ENCODE measurements at regions not wholly inside any gene's neighbourhood (a gene's known extent, or its start where the extent isn't known, plus 50 kb on each side); places are given as distances from the start of the nearest gene placed in this dataset.

DNA sequence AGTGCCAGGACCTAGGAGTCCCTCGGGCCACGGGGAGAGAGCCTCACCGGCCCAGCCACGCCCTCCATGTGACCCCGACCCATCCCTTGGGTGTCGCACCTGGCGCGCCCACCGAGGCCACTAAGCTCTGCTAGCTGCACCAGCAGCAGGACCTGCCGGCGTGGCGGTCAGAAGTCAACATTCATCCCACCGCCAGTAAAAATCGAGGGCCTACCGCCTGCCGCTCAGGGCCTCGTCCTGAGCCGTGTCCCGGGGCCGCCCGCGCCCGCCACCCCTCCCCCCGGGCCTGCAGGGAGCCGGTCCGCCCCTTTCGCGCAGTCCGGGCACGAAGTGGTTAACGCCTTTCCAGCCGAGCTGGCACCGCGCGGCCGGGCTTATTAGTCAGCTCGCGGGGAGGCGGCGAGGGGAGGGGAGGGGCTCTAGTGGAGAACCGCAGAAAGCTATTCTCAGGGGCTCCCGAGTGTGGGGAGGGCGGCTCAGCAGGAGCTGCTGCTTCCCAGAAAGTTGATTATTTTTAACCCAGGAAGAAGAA lies 124.4 kb downstream of the C9orf50 start:
- Histone ChIP-seq H3K4me3 (ENCODE audit: low read length in 2 of 2) (peak overlapping the region; percentile 65 to 83), H3K9me3 (ENCODE audit: control insufficient read depth in 2 of 2, low read length in 2 of 2) (no peaks in the 10 kb centered on the region), H3K36me3 (ENCODE audit: control insufficient read depth in 2 of 2, insufficient read depth in 2 of 2, low read length in 2 of 2) (peaks cover 0 to 2% of the 10 kb centered on the region in 2 donors), H3K27ac (ENCODE audit: low read length) (peak overlapping the region; percentile 99), H3K27me3 (ENCODE audit: control insufficient read depth in 1 of 2, insufficient read depth in 2 of 2, low read length in 2 of 2) (no peaks in the 10 kb centered on the region), H3K4me1 (ENCODE audit: control insufficient read depth, insufficient read depth, low read length) (peaks cover 81% of the 10 kb centered on the region), H3K9ac (ENCODE audit: low read length in 2 of 2) (peak overlapping the region; percentile 92 to 94)

DNA sequence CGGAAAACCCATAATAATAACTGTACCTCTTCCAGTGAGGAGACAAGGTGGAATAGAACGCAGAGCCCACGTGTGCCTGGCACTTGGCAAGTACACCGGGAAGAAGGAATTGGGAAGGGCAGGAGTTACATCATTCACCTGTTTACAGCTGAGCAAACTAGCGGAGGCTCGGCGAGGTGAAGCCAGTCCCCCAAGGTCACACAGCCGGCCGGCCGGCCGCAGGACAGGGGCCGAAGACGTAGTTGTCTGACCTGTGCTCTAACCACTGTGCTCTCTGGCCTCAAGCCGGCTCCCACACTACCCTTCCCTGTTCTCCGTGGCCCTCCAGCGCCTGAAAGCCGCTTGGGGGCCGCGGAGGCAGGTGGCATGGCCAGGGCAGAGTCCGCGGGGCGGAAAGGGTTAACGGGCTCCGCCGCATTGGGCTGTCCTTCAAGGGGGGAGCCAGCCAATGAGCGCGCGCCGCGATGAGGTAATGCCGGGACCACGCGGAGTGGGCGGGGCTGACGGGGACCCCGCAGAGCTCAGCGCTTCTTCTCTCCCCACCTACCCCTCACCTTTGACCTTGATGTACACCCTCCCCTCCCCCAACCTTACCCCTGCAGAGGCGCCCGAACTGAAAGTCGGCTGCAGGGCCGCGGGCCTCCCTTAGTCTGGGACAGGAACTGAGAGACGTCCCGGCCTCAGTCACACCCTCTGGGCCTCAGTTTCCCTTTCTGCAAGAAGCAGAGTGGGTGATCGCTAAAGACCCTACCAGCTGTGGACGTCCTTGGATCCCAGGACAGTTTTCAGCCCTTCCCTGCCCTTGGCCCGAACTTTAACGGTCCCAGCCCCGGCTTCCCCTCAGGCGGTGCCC lies 125.1 kb downstream of the C9orf50 start:
- Histone ChIP-seq H3K4me3 (ENCODE audit: low read length in 2 of 2) (peak overlapping the region; percentile 65 to 83), H3K9me3 (ENCODE audit: control insufficient read depth in 2 of 2, low read length in 2 of 2) (no peaks in the 10 kb centered on the region), H3K27me3 (ENCODE audit: control insufficient read depth in 1 of 2, insufficient read depth in 2 of 2, low read length in 2 of 2) (no peaks in the 10 kb centered on the region), H3K36me3 (ENCODE audit: control insufficient read depth in 2 of 2, insufficient read depth in 2 of 2, low read length in 2 of 2) (peaks cover 0 to 2% of the 10 kb centered on the region in 2 donors), H3K9ac (ENCODE audit: low read length in 2 of 2) (peak overlapping the region; percentile 92 to 94), H3K27ac (ENCODE audit: low read length) (peak overlapping the region; percentile 99), H3K4me1 (ENCODE audit: control insufficient read depth, insufficient read depth, low read length) (peaks cover 82% of the 10 kb centered on the region)

DNA sequence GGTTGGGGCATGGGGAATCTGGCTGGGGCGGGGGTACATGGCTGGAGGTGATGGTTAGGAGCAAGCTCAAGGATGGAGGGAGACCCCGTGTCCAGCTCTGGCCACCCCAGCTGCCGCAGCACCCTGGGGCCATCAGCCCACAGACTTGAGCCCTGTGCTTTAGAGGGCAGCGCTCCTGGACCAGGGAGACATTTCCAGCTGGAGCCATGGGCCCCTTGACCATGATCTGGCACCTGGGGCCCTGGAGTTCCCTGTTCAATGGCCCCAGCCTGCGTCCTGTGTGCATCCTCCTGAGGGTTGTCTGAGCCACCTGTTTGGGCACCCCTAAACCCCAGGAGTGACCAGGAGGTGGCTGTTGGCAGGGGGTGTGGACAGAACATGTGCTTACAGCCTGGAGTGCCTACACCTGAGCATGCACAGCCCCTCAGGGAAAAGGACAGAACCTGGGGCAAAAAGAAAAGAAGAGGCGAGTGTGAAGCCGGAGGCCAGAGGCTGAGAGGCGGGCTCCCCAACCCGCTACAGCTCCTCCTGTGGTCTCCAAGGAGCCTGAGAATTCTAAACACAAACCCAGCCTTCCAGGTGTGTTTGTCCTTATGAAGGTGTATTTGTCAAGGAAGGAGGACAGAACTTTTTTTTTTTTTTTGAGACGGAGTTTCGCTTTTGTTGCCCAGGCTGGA lies 126.7 kb downstream of the C9orf50 start:
- H3K4me1 ChIP-seq (ENCODE audit: control insufficient read depth, insufficient read depth, low read length) = peaks cover 82% of the 10 kb centered on the region
- H3K27ac ChIP-seq (ENCODE audit: low read length) = peak overlapping the region; percentile 99

DNA sequence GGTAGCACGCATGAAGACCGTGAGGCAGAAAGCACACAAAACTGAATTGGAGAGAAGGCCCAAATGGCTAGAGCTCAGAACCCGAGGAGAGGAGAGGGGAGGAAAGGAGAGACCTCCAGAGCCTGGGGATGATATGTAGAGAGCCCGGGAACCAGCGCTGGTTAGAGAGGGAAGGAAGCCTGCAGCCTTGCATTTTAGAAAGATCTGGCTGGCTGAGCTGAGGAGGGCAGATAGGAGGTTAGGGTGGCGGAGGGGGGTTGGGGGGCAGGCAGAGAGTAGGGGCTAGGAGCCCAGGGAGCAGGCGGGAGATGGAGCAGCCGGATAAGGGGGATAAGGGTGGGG lies 127.2 kb downstream of the C9orf50 start:
- H3K27ac ChIP-seq (ENCODE audit: low read length) = peak overlapping the region; percentile 99
- peak overlapping the region in 1 of 2 donors; percentile 55 for H3K9ac ChIP-seq (ENCODE audit: low read length in 2 of 2)
- H3K27me3 ChIP-seq (ENCODE audit: control insufficient read depth in 1 of 2, insufficient read depth in 2 of 2, low read length in 2 of 2) = no peaks in the 10 kb centered on the region
- H3K4me1 ChIP-seq (ENCODE audit: control insufficient read depth, insufficient read depth, low read length) = peaks cover 80% of the 10 kb centered on the region
- no peak overlapping the region for H3K4me3 ChIP-seq (ENCODE audit: low read length in 2 of 2)
- peaks cover 0 to 2% of the 10 kb centered on the region in 2 donors for H3K36me3 ChIP-seq (ENCODE audit: control insufficient read depth in 2 of 2, insufficient read depth in 2 of 2, low read length in 2 of 2)
- no peaks in the 10 kb centered on the region for H3K9me3 ChIP-seq (ENCODE audit: control insufficient read depth in 2 of 2, low read length in 2 of 2)

More for the DNA sequence above, 126.7 kb downstream of the C9orf50 start:
- no peaks in the 10 kb centered on the region for H3K9me3 ChIP-seq (ENCODE audit: control insufficient read depth in 2 of 2, low read length in 2 of 2)
- no peaks in the 10 kb centered on the region for H3K27me3 ChIP-seq (ENCODE audit: control insufficient read depth in 1 of 2, insufficient read depth in 2 of 2, low read length in 2 of 2)
- no peak overlapping the region for H3K9ac ChIP-seq (ENCODE audit: low read length in 2 of 2)
- no peak overlapping the region for H3K4me3 ChIP-seq (ENCODE audit: low read length in 2 of 2)
- peaks cover 0 to 2% of the 10 kb centered on the region in 2 donors for H3K36me3 ChIP-seq (ENCODE audit: control insufficient read depth in 2 of 2, insufficient read depth in 2 of 2, low read length in 2 of 2)

DNA sequence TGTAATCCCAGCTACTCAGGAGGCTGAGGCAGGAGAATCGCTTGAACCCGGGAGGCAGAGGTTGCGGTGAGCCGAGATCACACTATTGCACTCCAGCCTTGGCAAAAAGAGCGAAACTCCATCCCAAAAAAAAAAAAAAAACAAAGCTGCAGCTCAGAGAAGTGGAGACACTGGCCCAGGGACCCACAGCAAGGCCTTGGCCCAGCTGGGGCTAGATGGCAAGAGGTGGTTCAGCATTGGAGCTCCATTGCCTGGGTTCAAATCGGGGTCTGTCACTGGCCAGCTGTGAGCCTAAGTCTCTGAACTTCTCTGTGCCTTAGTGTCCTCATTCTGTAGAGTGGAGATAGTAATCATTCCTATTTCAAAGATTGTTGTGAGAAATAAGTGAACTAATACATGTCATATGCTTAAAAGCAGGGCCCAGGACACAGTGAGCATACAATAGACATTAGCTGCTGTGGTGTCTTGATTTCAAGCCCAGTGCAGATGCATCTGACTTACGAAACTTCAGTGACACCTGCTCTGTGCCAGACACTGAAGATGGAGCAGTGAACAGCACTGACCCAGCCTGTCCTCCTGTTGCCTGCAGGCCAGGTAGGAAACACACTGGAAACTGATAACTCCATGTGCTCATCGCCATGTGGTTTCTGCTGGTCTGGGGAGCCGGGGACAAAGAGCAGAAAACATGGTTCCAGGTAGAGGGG lies 127.7 kb downstream of the C9orf50 start:
- peak overlapping the region; percentile 99 for H3K27ac ChIP-seq (ENCODE audit: low read length)
- H3K4me3 ChIP-seq (ENCODE audit: low read length in 2 of 2) = no peak overlapping the region
- H3K27me3 ChIP-seq (ENCODE audit: control insufficient read depth in 1 of 2, insufficient read depth in 2 of 2, low read length in 2 of 2) = no peaks in the 10 kb centered on the region
- H3K36me3 ChIP-seq (ENCODE audit: control insufficient read depth in 2 of 2, insufficient read depth in 2 of 2, low read length in 2 of 2) = peaks cover 0 to 2% of the 10 kb centered on the region in 2 donors
- H3K4me1 ChIP-seq (ENCODE audit: control insufficient read depth, insufficient read depth, low read length) = peaks cover 77% of the 10 kb centered on the region
- no peaks in the 10 kb centered on the region for H3K9me3 ChIP-seq (ENCODE audit: control insufficient read depth in 2 of 2, low read length in 2 of 2)
- peak overlapping the region in 1 of 2 donors; percentile 55 for H3K9ac ChIP-seq (ENCODE audit: low read length in 2 of 2)

DNA sequence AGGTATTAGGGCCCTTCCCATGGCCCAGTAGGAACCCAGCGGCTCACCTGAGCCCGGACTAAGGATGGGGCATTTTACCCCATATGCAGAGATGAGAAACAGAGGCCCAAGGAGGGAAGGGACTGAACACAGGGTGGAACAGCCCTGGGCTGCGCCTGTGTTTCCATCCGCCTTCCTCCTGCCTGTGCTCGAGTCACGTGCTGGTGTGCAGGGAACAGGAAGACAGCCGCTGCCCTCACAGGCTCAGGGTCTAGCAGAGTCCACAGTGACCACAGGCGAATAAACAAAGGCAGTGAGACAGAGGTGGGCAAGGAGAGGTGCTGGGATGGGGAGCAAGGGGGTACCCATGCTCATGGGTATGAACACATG lies 129.4 kb downstream of the C9orf50 start:
- H3K27me3 ChIP-seq (ENCODE audit: control insufficient read depth in 1 of 2, insufficient read depth in 2 of 2, low read length in 2 of 2) = no peaks in the 10 kb centered on the region
- peaks cover 0 to 2% of the 10 kb centered on the region in 2 donors for H3K36me3 ChIP-seq (ENCODE audit: control insufficient read depth in 2 of 2, insufficient read depth in 2 of 2, low read length in 2 of 2)
- H3K4me1 ChIP-seq (ENCODE audit: control insufficient read depth, insufficient read depth, low read length) = peaks cover 85% of the 10 kb centered on the region
- no peaks in the 10 kb centered on the region for H3K9me3 ChIP-seq (ENCODE audit: control insufficient read depth in 2 of 2, low read length in 2 of 2)
- H3K9ac ChIP-seq (ENCODE audit: low read length in 2 of 2) = peak overlapping the region; percentile 96 to 97
- peak overlapping the region; percentile 70 to 79 for H3K4me3 ChIP-seq (ENCODE audit: low read length in 2 of 2)
- H3K27ac ChIP-seq (ENCODE audit: low read length) = peak overlapping the region; percentile 100

DNA sequence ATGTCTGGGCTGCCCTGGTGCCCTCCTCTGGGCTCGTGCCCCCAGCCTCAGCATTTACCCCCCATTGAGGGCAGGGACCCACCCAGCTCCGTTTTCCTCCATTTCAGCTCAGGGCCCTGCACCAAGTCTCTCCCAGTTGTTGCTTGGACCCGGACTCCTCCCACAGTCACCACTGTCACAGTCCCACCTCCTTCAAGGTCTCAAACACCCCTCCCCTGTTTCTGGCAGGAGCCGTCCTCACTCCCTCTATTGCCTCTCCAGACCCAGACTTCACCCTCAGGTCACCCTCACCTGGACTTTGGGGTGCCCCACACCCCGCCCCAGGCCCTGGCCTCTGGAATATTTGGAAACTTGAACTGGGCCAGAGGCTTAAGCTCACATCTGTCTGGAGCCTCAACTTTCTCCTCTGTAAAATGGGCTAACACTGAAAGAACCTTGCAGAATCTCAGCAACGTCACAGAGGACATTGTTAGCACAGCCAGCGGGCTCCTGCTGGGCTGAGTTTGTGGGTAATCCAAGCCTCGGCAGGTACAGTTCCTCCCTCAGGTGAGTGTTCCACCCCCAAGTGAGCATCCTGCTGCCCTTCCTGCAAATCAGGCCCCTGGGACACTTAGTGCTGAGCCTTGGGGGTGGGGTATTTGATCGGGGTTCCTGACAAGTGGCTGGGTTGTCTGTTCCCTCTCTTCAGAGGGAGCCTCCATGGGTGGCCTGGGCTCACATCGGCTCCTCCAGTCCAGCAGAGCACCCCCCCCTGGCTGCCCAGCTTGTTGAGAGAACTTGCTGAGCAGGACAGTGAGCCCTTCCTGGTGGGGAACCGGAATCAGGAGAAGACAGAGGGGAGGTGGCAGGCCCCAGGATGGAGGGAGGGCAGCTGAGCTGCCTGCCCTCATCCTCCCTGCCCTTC lies 130.1 kb downstream of the C9orf50 start:
- Histone ChIP-seq H3K9ac (ENCODE audit: low read length in 2 of 2) (peak overlapping the region; percentile 96 to 97), H3K27ac (ENCODE audit: low read length) (peak overlapping the region; percentile 100), H3K36me3 (ENCODE audit: control insufficient read depth in 2 of 2, insufficient read depth in 2 of 2, low read length in 2 of 2) (peaks cover 0 to 2% of the 10 kb centered on the region in 2 donors), H3K27me3 (ENCODE audit: control insufficient read depth in 1 of 2, insufficient read depth in 2 of 2, low read length in 2 of 2) (no peaks in the 10 kb centered on the region), H3K9me3 (ENCODE audit: control insufficient read depth in 2 of 2, low read length in 2 of 2) (no peaks in the 10 kb centered on the region), H3K4me1 (ENCODE audit: control insufficient read depth, insufficient read depth, low read length) (peaks cover 85% of the 10 kb centered on the region), H3K4me3 (ENCODE audit: low read length in 2 of 2) (peak overlapping the region; percentile 70 to 79)

DNA sequence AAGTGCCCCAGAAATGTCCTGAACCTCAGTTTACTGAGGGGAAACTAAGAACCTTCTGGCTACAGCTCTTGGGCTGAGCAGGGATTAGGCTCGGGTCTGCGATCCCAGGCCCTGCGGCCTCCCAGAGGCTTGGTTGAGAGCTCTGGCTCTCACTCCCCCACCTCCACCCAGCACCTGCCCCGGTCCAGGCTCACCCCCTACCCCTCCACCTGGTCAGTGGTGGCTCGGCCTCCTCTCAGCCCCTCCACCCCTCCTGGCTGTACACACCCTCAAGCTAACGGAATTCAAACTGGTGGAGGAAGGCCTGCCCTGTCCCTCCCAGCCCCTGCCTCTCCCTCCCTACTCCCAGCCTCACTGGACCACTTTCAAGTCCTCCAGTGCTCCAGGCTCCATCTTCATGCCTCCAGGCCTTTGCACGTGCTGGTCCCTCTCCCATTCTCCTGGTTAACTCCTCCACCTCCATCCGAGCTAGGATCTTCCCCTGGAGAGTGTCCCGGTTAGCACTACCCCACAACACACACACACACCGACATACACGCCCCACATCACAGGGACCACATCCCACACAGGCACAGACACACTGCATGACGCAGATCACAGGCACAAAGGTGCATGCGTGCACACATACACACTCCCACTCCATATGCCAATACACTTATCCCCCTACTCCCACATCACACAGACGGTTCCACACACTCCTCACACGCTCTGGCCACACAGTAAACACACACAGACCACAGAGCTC lies 130.9 kb downstream of the C9orf50 start:
- peaks cover 0 to 2% of the 10 kb centered on the region in 2 donors for H3K36me3 ChIP-seq (ENCODE audit: control insufficient read depth in 2 of 2, insufficient read depth in 2 of 2, low read length in 2 of 2)
- no peaks in the 10 kb centered on the region for H3K27me3 ChIP-seq (ENCODE audit: control insufficient read depth in 1 of 2, insufficient read depth in 2 of 2, low read length in 2 of 2)
- peak overlapping the region; percentile 100 for H3K27ac ChIP-seq (ENCODE audit: low read length)
- peak overlapping the region; percentile 96 to 97 for H3K9ac ChIP-seq (ENCODE audit: low read length in 2 of 2)
- H3K4me3 ChIP-seq (ENCODE audit: low read length in 2 of 2) = peak overlapping the region; percentile 70 to 79
- H3K4me1 ChIP-seq (ENCODE audit: control insufficient read depth, insufficient read depth, low read length) = peaks cover 83% of the 10 kb centered on the region
- no peaks in the 10 kb centered on the region for H3K9me3 ChIP-seq (ENCODE audit: control insufficient read depth in 2 of 2, low read length in 2 of 2)

DNA sequence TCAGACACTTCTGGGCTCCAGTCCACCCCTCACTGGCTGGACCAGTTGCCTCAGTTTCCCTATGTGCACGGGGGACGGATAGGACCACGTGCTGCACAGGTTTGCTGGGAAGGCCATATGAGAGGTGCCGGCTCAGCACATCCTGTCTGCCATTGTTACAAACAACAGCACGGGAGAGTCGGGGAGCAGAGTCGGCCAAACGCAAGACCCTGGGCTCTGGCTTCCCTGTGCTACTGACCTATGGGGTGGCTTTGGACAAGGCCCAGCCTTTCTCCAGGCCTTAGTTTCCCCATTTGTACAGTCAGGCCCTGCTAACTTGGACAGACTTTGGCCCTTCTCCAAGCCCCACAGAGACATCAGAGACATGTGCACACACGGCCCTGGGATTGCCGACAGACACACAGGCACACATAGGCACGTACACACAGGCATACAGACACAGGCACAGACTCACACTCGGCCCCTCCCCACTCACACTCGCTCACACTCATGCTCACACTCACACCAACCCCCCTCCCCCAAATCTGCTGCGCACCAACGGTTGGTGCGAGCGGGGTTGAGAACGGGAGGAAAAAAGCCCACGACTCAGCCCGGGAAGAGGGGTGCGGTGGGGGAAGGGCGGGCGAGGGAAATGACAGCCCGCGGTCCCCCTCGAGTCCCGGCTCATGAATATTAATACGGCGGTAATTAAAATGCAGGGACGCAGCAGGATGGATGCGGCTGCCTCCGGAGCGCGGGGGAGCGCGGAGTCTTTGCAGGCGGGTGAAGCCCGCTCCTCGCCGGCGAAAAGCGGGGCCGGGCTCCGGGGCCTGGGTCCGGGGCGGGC lies 133.0 kb downstream of the C9orf50 start:
- Histone ChIP-seq H3K9ac (ENCODE audit: low read length in 2 of 2) (peak overlapping the region; percentile 84 to 88), H3K27ac (ENCODE audit: low read length) (peak overlapping the region; percentile 100), H3K4me3 (ENCODE audit: low read length in 2 of 2) (peak overlapping the region; percentile 53 to 79), H3K36me3 (ENCODE audit: control insufficient read depth in 2 of 2, insufficient read depth in 2 of 2, low read length in 2 of 2) (no peaks in the 10 kb centered on the region), H3K4me1 (ENCODE audit: control insufficient read depth, insufficient read depth, low read length) (peaks cover 87% of the 10 kb centered on the region), H3K27me3 (ENCODE audit: control insufficient read depth in 1 of 2, insufficient read depth in 2 of 2, low read length in 2 of 2) (no peaks in the 10 kb centered on the region), H3K9me3 (ENCODE audit: control insufficient read depth in 2 of 2, low read length in 2 of 2) (no peaks in the 10 kb centered on the region)

All from stomach smooth muscle (tissue), 2 donors.